Ectodermal cell (in vitro differentiated cells): ENCODE measurements at regions not wholly inside any gene's neighbourhood (a gene's known extent, or its start where the extent isn't known, plus 50 kb on each side); places are given as distances from the start of the nearest gene placed in this dataset.

Experiments
- H3K27ac ChIP-seq: 2 replicates; pipeline ENCODE4 v1.7.0; 2013; ENCODE audit warnings: mild to moderate bottlenecking, low read depth, low read length; ENCODE audit not compliant: insufficient read depth, poor library complexity, severe bottlenecking
- H3K27me3 ChIP-seq: 2 replicates; pipeline ENCODE4 v1.7.0; 2013; ENCODE audit warnings: mild to moderate bottlenecking, low read length; ENCODE audit not compliant: insufficient read depth, control insufficient read depth, poor library complexity, severe bottlenecking
- H3K36me3 ChIP-seq: one replicate; pipeline ENCODE4 v1.7.0; 2013; ENCODE audit warnings: low read length; ENCODE audit not compliant: control insufficient read depth, insufficient read depth
- H3K4me1 ChIP-seq: one replicate; pipeline ENCODE4 v1.7.0; 2013; ENCODE audit warnings: low read length; ENCODE audit not compliant: control insufficient read depth, insufficient read depth
- H3K4me3 ChIP-seq: 2 replicates; pipeline ENCODE4 v1.7.0; 2013; ENCODE audit warnings: low read depth, low read length, control low read depth; ENCODE audit not compliant: insufficient read depth
- H3K9me3 ChIP-seq: 2 replicates; pipeline ENCODE4 v1.7.0; 2013; ENCODE audit warnings: mild to moderate bottlenecking, low read length, moderate library complexity; ENCODE audit not compliant: control insufficient read depth
- WGBS, 2 experiments: methylation state at CpG; one replicate each; pipeline ENCODE4 v1.1.7; 2013; ENCODE audit warnings: missing lambda C conversion rate in 2 of 2; 5-methylcytosine and 5-hydroxymethylcytosine counted together

- Histone ChIP-seq H3K4me3 (no peak overlapping the region), H3K27ac (no peak overlapping the region), H3K4me1 (no peaks in the 10 kb centered on the region), H3K36me3 (no peaks in the 10 kb centered on the region), H3K9me3 (no peaks in the 10 kb centered on the region), H3K27me3 (no peaks in the 10 kb centered on the region)
- WGBS, 2 experiments, result 89 to 94% methylated on average over 4 of the region's 5 CpGs
Measured at GRCh38 chr7:85627791-85628586, 441.1 kb upstream of the SEMA3D start.

DNA sequence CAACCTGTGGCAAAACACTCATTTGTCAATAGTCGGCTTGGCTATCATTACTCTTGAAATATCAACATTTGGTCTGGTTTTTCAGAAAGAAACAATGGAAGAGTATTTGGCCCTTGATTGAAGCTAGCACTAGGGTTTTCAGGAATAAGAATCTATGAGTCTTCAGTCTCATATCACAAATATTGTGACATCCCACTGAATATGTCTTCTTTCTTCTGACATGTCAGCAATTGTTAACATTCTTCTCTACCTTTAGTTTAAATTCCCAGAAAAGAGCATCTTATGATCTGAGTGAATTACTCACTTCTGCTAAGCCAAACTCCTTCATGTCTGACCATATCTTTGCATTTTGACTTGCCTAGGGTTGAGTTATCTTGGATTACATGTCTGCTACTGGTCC, 435.2 kb upstream of the SEMA3D start:
- Histone ChIP-seq H3K4me1 (no peaks in the 10 kb centered on the region), H3K27me3 (no peaks in the 10 kb centered on the region), H3K36me3 (no peaks in the 10 kb centered on the region), H3K9me3 (no peaks in the 10 kb centered on the region), H3K4me3 (no peak overlapping the region), H3K27ac (no peak overlapping the region)
- WGBS, 2 experiments, result 91 to 100% methylated on average over 1 of the region's 1 CpG

DNA sequence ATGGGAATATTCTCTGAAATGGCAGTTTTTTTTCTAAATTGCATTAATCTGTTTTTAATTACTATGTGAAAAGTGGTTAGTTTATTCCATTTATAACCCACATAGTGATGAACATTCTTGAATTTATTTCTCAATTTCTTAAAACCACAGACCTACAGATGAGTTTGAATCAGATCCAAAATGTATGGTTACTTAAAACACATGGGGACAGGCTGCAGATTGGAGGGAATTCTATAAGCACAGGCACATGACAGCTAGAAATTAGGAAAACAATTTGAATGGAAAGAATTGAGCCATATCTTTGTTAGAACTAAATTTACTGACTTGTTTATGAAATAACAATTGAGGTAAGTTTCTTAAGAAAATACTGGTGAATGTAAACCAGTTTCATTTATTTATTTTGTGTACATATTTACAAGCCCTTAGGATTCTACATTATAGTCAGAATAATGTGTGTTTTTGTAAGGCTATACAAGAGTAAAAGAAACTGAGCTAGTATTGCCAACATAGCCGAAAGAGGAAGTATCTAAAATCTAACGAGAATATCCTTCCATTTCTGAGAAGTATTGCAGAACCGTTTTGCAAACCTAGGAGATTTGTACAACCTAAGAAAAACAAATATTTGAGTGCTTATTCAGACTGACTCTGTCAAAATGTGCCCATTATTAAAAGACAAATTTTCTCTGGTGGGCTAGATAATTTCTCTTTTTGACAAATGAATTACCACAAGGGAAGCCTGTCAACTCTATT, 434.3 kb upstream of the SEMA3D start:
- Histone ChIP-seq H3K4me3 (no peak overlapping the region), H3K27ac (no peak overlapping the region), H3K36me3 (no peaks in the 10 kb centered on the region), H3K9me3 (no peaks in the 10 kb centered on the region), H3K4me1 (no peaks in the 10 kb centered on the region), H3K27me3 (no peaks in the 10 kb centered on the region)
- 93 to 100% methylated on average over 3 of the region's 3 CpGs for WGBS, 2 experiments

GRCh38 chr7:85619236-85619635, 432.4 kb upstream of the SEMA3D start:
- Histone ChIP-seq H3K4me3 (no peak overlapping the region), H3K9me3 (no peaks in the 10 kb centered on the region)
- 100% methylated on average over 1 of the region's 1 CpG for WGBS, 2 experiments

GRCh38 chr7:85614684-85615083, 427.8 kb upstream of the SEMA3D start:
- Histone ChIP-seq H3K36me3 (no peaks in the 10 kb centered on the region), H3K27me3 (no peaks in the 10 kb centered on the region), H3K4me3 (no peak overlapping the region), H3K4me1 (no peaks in the 10 kb centered on the region), H3K9me3 (no peaks in the 10 kb centered on the region), H3K27ac (no peak overlapping the region)
- 94% methylated on average over 5 of the region's 5 CpGs for WGBS, 2 experiments

More at GRCh38 chr7:85619236-85619635, 432.4 kb upstream of the SEMA3D start:
- H3K27ac ChIP-seq, result no peak overlapping the region
- H3K4me1 ChIP-seq, result no peaks in the 10 kb centered on the region
- no peaks in the 10 kb centered on the region for H3K27me3 ChIP-seq
- no peaks in the 10 kb centered on the region for H3K36me3 ChIP-seq

GRCh38 chr7:85612514-85612913, 425.7 kb upstream of the SEMA3D start:
- no peaks in the 10 kb centered on the region for H3K9me3 ChIP-seq
- H3K4me1 ChIP-seq, result no peaks in the 10 kb centered on the region
- no peaks in the 10 kb centered on the region for H3K36me3 ChIP-seq
- no peak overlapping the region for H3K27ac ChIP-seq
- no peak overlapping the region for H3K4me3 ChIP-seq
- H3K27me3 ChIP-seq, result no peaks in the 10 kb centered on the region

GRCh38 chr7:85608804-85609203, 421.9 kb upstream of the SEMA3D start:
- Histone ChIP-seq H3K4me1 (no peaks in the 10 kb centered on the region), H3K36me3 (no peaks in the 10 kb centered on the region), H3K27ac (no peak overlapping the region), H3K27me3 (no peaks in the 10 kb centered on the region), H3K4me3 (no peak overlapping the region), H3K9me3 (no peaks in the 10 kb centered on the region)

GRCh38 chr7:85602196-85602595, 415.3 kb upstream of the SEMA3D start:
- Histone ChIP-seq H3K9me3 (no peaks in the 10 kb centered on the region), H3K36me3 (no peaks in the 10 kb centered on the region), H3K4me3 (no peak overlapping the region), H3K27ac (no peak overlapping the region), H3K27me3 (no peaks in the 10 kb centered on the region), H3K4me1 (no peaks in the 10 kb centered on the region)
- 90 to 100% methylated on average over 1 of the region's 2 CpGs for WGBS, 2 experiments

GRCh38 chr7:85600395-85600794, 413.5 kb upstream of the SEMA3D start:
- Histone ChIP-seq H3K27me3 (no peaks in the 10 kb centered on the region), H3K36me3 (no peaks in the 10 kb centered on the region), H3K9me3 (no peaks in the 10 kb centered on the region), H3K4me1 (no peaks in the 10 kb centered on the region), H3K4me3 (no peak overlapping the region), H3K27ac (no peak overlapping the region)
- 56 to 63% methylated on average over 3 of the region's 3 CpGs for WGBS, 2 experiments

DNA sequence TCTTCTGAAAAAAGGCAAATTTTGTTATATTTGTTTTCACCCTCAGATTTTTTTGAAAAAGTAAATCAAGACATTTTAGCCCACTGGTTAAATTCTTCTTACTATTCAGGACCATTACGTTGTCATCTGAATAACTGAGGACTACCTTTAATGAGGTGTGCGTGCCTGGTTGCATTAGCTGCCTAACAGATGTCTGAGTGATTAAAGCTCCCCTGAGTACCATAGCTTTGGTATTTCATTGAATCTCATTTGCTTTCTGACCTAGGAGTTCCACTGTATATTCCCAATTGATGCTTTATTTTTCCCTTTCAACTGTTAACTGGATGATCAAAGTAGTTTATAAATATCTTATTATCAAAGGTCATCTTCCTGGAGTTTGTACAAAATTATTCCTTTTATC, 410.0 kb upstream of the SEMA3D start:
- Histone ChIP-seq H3K4me1 (no peaks in the 10 kb centered on the region), H3K36me3 (no peaks in the 10 kb centered on the region), H3K4me3 (no peak overlapping the region), H3K27ac (no peak overlapping the region), H3K27me3 (no peaks in the 10 kb centered on the region), H3K9me3 (no peaks in the 10 kb centered on the region)
- 64 to 67% methylated on average over 2 of the region's 2 CpGs for WGBS, 2 experiments
